OCI-LY3 (cell line): ENCODE measurements at regions not wholly inside any gene's neighbourhood (a gene's known extent, or its start where the extent isn't known, plus 50 kb on each side); places are given as distances from the start of the nearest gene placed in this dataset.

Experiments used
- H2AFZ ChIP-seq: fragments of 200-600, 300-600 bp; shearing (Covaris generic); 2 replicates; pipeline ENCODE4 v1.6.0; 2014; ENCODE audit warnings: antibody characterized with exemption, low read depth, low read length
- H3K27ac ChIP-seq: fragments of 200-600, 300-600 bp; sonication (generic); 2 replicates; pipeline ENCODE4 v1.5.1; 2014; ENCODE audit warnings: mild to moderate bottlenecking, low read length, moderate library complexity, mixed read lengths
- H3K27me3 ChIP-seq: fragments of 200-600, 300-600 bp; sonication (generic); 2 replicates; pipeline ENCODE4 v1.6.1; 2014; ENCODE audit warnings: low read depth, low read length, mixed read lengths
- H3K36me3 ChIP-seq: fragments of 200-600, 300-600 bp; sonication (generic); replicated peaks from 2 replicates; pipeline ENCODE3; 2014; ENCODE audit warnings: low read depth, low read length, mixed read lengths
- H3K4me1 ChIP-seq: fragments of 300-600, 200-600 bp; sonication (generic); 2 replicates; pipeline ENCODE4 v1.6.1; 2014; ENCODE audit warnings: low read length, mixed read lengths
- H3K4me2 ChIP-seq: fragments of 200-600, 300-600 bp; sonication (generic); 2 replicates; pipeline ENCODE4 v1.6.1; 2014; ENCODE audit warnings: low read length, mixed read lengths
- H3K4me3 ChIP-seq: fragments of 300-600, 200-600 bp; sonication (generic); 2 replicates; pipeline ENCODE4 v1.5.1; 2014; ENCODE audit warnings: antibody characterized with exemption, mild to moderate bottlenecking, low read length, moderate library complexity
- H3K79me2 ChIP-seq: fragments of 300-600, 200-600 bp; shearing (Covaris generic); 2 replicates; pipeline ENCODE4 v1.6.1; 2014; ENCODE audit warnings: mild to moderate bottlenecking, low read length, mixed read lengths
- H3K9ac ChIP-seq: fragments of 300-600, 200-600 bp; shearing (Covaris generic); 2 replicates; pipeline ENCODE4 v1.6.0; 2014; ENCODE audit warnings: mild to moderate bottlenecking, low read length, moderate library complexity
- H3K9me3 ChIP-seq: fragments of 200-600, 300-600 bp; shearing (Covaris generic); 2 replicates; pipeline ENCODE4 v1.6.1; 2014; ENCODE audit warnings: low read length, mixed read lengths; ENCODE audit not compliant: insufficient read depth
- H4K20me1 ChIP-seq: fragments of 200-600, 300-600 bp; sonication (generic); 2 replicates; pipeline ENCODE4 v1.6.1; 2016; ENCODE audit warnings: low read length, mixed read lengths; ENCODE audit not compliant: insufficient read depth
- EZH2phosphoT487 ChIP-seq: fragments of 200-600 bp; shearing (Covaris generic); IDR thresholded peaks from 2 replicates; pipeline ENCODE4 v1.6.1; 2018; ENCODE audit warnings: antibody characterized with exemption, mixed run types, low read depth
- TF ChIP-seq, protein P1 (sequence below): fragments of 200-600, 300-600 bp; sonication (generic); IDR thresholded peaks from 2 replicates; pipeline ENCODE4 v1.5.1; 2014; ENCODE audit warnings: antibody characterized with exemption, low read length, low read depth

DNA sequence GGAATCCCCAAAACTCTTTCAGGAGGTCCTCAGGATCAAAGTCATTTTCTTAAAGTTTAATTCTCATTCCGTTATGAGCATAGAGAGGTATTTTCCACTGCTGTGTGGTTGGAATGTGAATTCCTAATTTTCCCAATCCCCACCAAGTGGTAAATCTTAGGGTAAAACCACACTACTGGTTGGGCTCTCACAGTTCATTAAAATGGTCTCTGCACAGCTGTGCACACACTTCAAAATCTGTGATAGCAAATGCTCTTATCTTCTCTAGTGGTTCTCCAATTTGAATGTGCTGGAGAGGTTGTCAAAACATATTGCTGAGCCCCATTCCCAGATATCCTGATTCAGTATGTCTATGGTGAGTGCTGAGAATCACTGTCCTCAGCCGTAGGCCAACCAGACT is 189.1 kb downstream of the BMP4 start:
- no peak overlapping the region for H3K4me2 ChIP-seq
- H3K4me3 ChIP-seq = no peak overlapping the region
- H3K79me2 ChIP-seq = no peaks in the 10 kb centered on the region
- H3K4me1 ChIP-seq = peaks cover 8% of the 10 kb centered on the region
- no peaks in the 10 kb centered on the region for H4K20me1 ChIP-seq
- no peaks in the 10 kb centered on the region for H3K27me3 ChIP-seq
- TF ChIP-seq EZH2phosphoT487 = no peak
- TF ChIP-seq, protein P1, sequence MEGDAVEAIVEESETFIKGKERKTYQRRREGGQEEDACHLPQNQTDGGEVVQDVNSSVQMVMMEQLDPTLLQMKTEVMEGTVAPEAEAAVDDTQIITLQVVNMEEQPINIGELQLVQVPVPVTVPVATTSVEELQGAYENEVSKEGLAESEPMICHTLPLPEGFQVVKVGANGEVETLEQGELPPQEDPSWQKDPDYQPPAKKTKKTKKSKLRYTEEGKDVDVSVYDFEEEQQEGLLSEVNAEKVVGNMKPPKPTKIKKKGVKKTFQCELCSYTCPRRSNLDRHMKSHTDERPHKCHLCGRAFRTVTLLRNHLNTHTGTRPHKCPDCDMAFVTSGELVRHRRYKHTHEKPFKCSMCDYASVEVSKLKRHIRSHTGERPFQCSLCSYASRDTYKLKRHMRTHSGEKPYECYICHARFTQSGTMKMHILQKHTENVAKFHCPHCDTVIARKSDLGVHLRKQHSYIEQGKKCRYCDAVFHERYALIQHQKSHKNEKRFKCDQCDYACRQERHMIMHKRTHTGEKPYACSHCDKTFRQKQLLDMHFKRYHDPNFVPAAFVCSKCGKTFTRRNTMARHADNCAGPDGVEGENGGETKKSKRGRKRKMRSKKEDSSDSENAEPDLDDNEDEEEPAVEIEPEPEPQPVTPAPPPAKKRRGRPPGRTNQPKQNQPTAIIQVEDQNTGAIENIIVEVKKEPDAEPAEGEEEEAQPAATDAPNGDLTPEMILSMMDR = no peak
- no peak overlapping the region for H2AFZ ChIP-seq
- H3K9ac ChIP-seq = no peak overlapping the region
- H3K9me3 ChIP-seq = no peaks in the 10 kb centered on the region
- no peak overlapping the region for H3K27ac ChIP-seq
- H3K36me3 ChIP-seq = no peaks in the 10 kb centered on the region

DNA sequence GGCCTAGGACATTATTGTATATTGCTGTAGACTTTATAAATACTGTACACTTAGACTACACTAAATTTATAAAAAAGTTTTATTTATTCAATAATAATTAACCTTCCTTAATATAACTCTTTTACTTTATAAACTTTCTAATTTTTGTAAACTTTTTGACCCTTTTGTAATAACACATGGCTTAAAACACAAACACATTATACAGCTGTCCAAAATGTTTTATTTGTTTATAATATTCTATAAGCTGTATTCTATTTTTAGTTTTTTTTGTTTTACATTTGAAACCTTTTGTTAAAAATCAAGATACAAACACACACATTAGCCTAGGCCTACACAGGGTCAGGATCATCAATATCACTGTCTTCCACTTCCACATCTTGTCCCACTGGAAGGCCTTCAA is 190.0 kb downstream of the BMP4 start:
- Histone ChIP-seq H3K4me2 (no peak overlapping the region), H3K36me3 (no peaks in the 10 kb centered on the region), H2AFZ (no peak overlapping the region), H3K9ac (no peak overlapping the region), H3K9me3 (no peaks in the 10 kb centered on the region), H3K79me2 (no peaks in the 10 kb centered on the region), H3K27me3 (no peaks in the 10 kb centered on the region), H4K20me1 (no peaks in the 10 kb centered on the region), H3K4me1 (peaks cover 8% of the 10 kb centered on the region), H3K4me3 (no peak overlapping the region), H3K27ac (no peak overlapping the region)
- no peak for TF ChIP-seq EZH2phosphoT487
- TF ChIP-seq, protein P1 = no peak

- Histone ChIP-seq H3K4me2 (no peak overlapping the region), H3K9ac (no peak overlapping the region), H3K4me1 (peaks cover 8% of the 10 kb centered on the region), H2AFZ (no peak overlapping the region), H3K27ac (no peak overlapping the region), H3K4me3 (no peak overlapping the region), H3K9me3 (no peaks in the 10 kb centered on the region), H3K79me2 (no peaks in the 10 kb centered on the region), H4K20me1 (no peaks in the 10 kb centered on the region), H3K36me3 (no peaks in the 10 kb centered on the region), H3K27me3 (no peaks in the 10 kb centered on the region)
- TF ChIP-seq, protein P1 = no peak
- no peak for TF ChIP-seq EZH2phosphoT487
Measured at GRCh38 chr14:53766106-53766505, 190.5 kb downstream of the BMP4 start.

GRCh38 chr14:53764846-53765245 is 191.8 kb downstream of the BMP4 start:
- no peak for TF ChIP-seq EZH2phosphoT487
- TF ChIP-seq, protein P1 = no peak
- no peaks in the 10 kb centered on the region for H3K27me3 ChIP-seq
- H3K4me2 ChIP-seq = no peak overlapping the region

More at GRCh38 chr14:53764846-53765245, 191.8 kb downstream of the BMP4 start:
- Histone ChIP-seq H4K20me1 (no peaks in the 10 kb centered on the region), H3K27ac (no peak overlapping the region), H3K36me3 (no peaks in the 10 kb centered on the region), H3K4me1 (peaks cover 8% of the 10 kb centered on the region), H3K4me3 (no peak overlapping the region), H3K9me3 (no peaks in the 10 kb centered on the region), H3K9ac (no peak overlapping the region), H2AFZ (no peak overlapping the region), H3K79me2 (no peaks in the 10 kb centered on the region)
